ENCODE measurements at regions not wholly inside any gene's neighbourhood (a gene's known extent, or its start where the extent isn't known, plus 50 kb on each side); places are given as distances from the start of the nearest gene placed in this dataset.

DNA sequence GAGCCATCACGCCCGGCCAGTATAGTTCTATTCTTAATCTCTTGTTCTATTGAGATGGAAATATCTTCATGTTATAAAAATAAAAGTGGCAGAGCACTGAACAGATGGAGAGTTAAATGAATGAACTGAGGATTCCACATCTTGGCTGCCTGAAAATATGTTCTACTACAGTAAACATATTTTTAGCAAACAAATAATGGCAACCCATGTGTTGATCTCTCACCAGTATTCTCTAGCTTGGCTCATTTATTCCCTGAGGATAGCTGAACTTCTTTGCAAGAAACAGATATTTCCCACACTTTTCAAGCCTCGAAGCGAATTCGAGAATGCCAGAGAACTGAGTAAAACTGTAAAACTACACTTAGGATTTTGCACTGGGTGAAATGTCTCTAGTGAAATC, 58.9 kb downstream of the DIRAS3 start:
- Mint-ChIP-seq H3K9me3 (no peaks in the 10 kb centered on the region), H3K4me3 (no peak overlapping the region), H3K27ac (no peak overlapping the region), H3K27me3 (no peaks in the 10 kb centered on the region), H3K4me1 (ENCODE audit: low read depth in 2 of 2) (no peaks in the 10 kb centered on the region), H3K36me3 (no peaks in the 10 kb centered on the region)
- DNase-seq (ENCODE audit: low spot score) = no peak
- no peak for ATAC-seq

DNA sequence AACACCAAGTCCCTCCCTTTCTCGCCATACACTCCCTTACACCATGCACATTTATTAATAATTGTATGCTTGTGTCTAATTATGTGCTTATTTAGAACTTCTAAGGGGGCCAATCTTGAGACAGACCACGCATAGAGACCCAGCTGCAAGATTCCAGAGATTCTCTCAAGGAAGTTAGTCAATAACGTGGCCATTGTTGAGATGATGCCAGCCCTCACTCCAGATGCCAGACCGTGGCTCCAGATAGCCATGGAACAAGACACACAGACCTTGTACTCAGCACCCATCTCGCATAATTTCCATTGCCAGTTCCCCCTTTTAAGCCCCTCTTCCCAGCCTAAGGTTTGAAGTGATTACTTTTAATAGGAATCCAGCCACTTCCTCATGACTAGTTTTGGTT, 62.4 kb downstream of the DIRAS3 start:
- no peak for DNase-seq (ENCODE audit: low spot score)
- ATAC-seq = no peak
- Mint-ChIP-seq H3K36me3 (no peaks in the 10 kb centered on the region), H3K9me3 (no peaks in the 10 kb centered on the region), H3K27ac (no peak overlapping the region), H3K4me1 (ENCODE audit: low read depth in 2 of 2) (no peaks in the 10 kb centered on the region), H3K27me3 (no peaks in the 10 kb centered on the region), H3K4me3 (no peak overlapping the region)

DNA sequence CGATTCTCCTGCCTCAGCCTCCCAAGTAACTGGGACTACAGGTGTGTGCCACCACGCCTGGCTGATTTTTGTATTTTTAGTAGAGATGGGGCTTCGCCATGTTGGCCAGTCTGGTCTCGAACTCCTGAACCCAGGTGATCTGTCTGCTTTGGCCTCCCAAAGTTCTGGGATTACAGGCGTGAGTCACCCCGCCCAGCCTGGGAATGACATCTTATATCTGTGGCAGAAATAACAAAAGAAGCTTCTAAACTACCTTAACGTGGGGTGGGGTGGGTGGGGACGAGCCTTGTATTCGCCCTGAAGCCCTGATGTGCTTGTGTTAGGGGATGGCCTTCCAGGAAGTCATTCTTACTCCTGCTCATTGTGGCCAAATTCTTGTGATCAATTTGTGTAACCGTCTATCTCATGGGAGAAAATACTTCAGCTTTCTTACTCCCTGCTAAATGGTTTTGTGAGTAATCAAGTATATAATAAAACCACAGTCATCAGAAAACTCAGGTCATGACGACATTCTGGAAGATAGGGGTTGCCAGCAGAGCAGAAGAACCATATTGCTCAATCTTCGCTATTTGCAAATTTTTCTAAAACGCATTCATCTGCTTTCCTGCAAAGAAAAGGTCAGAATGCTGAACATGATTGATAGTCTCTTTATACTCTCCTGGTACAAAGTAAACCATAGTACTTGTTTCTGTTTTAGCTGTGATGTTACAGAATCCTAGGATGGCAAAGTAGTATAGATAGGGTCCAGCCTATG, 63.2 kb downstream of the DIRAS3 start:
- Mint-ChIP-seq H3K9me3 (no peaks in the 10 kb centered on the region), H3K4me1 (ENCODE audit: low read depth in 2 of 2) (no peaks in the 10 kb centered on the region), H3K4me3 (no peak overlapping the region), H3K36me3 (no peaks in the 10 kb centered on the region), H3K27ac (no peak overlapping the region), H3K27me3 (no peaks in the 10 kb centered on the region)
- no peak for DNase-seq (ENCODE audit: low spot score)
- ATAC-seq = no peak

DNA sequence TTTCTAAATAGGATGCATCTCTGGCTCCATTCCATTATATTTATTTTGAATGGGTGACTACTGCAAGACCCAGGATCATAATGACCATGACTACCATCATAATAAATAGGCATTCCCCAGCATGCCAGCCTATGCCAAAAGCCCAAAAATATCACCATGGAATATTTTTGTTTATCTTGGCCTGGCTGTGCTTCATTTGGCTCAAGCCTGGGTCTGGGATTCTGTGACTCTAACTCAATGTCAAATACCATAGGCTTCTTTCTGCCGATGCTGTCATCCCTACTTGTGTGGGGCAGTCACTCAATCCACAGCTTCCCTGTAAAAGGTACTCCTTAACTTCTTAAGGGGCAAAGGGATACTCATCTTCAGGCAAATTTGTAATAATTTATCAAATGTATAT, 66.6 kb downstream of the DIRAS3 start:
- no peaks in the 10 kb centered on the region for H3K36me3 Mint-ChIP-seq
- H3K9me3 Mint-ChIP-seq = no peaks in the 10 kb centered on the region
- DNase-seq (ENCODE audit: low spot score) (no peak), ATAC-seq (no peak)
- no peak overlapping the region for H3K4me3 Mint-ChIP-seq
- no peak overlapping the region for H3K27ac Mint-ChIP-seq
- H3K27me3 Mint-ChIP-seq = no peaks in the 10 kb centered on the region
- no peaks in the 10 kb centered on the region for H3K4me1 Mint-ChIP-seq (ENCODE audit: low read depth in 2 of 2)

DNA sequence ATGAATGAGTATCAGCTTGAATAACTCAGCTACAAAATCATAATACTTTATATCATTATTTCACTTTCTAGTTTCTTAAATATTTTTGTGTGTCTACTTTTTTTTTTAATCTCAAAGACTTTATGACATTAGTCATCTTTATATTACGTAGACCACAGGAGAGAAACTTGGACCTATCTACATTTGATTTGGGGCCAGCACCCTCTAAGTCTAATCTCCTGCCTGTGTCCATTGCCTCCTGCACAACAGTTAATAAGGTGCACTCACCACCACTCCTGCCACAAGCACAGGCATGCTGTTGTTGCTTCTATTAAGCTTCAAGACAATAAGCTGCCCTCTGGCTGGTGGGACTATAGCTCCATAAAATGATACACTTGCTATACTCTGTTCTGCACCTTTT, 70.4 kb downstream of the DIRAS3 start:
- no peak overlapping the region for H3K4me3 Mint-ChIP-seq
- no peak for DNase-seq (ENCODE audit: low spot score)
- no peaks in the 10 kb centered on the region for H3K4me1 Mint-ChIP-seq (ENCODE audit: low read depth in 2 of 2)
- H3K9me3 Mint-ChIP-seq = no peaks in the 10 kb centered on the region
- H3K27ac Mint-ChIP-seq = no peak overlapping the region
- H3K36me3 Mint-ChIP-seq = no peaks in the 10 kb centered on the region
- no peak for ATAC-seq
- H3K27me3 Mint-ChIP-seq = peaks cover 0 to 2% of the 10 kb centered on the region in 2 donors

DNA sequence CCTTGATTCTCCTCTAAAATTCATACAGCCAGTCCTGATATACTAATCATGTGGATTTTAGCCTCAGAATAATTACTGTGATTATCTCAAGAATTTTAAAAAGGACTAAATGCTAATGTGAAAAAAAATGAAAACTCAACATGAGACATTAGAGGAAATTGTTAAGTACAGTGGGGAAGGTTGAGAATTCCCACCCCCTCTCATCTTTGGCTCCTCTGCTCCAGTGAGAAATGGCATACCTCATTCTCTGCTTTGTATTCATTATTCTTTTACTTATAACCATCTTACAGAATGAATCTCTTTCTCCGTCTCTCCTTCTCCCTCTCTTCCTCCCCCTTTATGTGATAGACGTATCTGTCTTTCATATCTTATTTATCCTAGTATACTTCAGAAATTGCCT, 70.9 kb downstream of the DIRAS3 start:
- no peak for DNase-seq (ENCODE audit: low spot score)
- H3K9me3 Mint-ChIP-seq = no peaks in the 10 kb centered on the region
- ATAC-seq = no peak
- H3K4me3 Mint-ChIP-seq = no peak overlapping the region
- H3K36me3 Mint-ChIP-seq = no peaks in the 10 kb centered on the region
- H3K27ac Mint-ChIP-seq = no peak overlapping the region
- H3K27me3 Mint-ChIP-seq = peaks cover 0 to 2% of the 10 kb centered on the region in 2 donors
- no peaks in the 10 kb centered on the region for H3K4me1 Mint-ChIP-seq (ENCODE audit: low read depth in 2 of 2)

DNA sequence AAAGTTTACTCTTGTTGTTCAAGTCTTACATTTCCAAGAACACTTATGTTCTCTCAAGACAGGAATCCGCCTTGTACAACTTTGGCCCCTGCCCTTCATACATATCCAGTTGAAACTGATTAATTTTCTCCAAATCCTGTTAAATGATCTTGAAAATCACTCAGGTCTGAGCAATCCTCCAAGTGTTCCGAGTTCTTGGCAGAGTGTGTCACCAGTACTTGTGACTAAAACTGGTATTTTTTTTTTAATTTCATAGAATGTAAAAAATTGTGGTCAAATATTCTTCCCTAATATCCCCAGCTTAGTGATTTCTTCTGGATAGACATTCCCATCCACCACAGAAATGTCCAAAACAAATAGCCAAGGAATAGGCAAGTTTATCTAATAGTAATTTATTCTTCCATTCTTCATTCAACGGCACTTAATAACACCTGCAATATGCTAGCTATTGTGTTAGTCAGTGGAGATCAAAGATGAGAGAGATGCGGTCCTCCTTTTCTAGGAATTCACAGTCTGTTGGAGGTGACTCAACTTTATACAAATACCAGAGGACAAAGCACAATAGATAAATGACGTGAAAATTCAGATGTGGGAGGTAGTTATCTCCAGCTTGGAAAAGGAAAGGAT, 71.4 kb downstream of the DIRAS3 start:
- Mint-ChIP-seq H3K9me3 (no peaks in the 10 kb centered on the region), H3K4me1 (ENCODE audit: low read depth in 2 of 2) (no peaks in the 10 kb centered on the region), H3K27ac (no peak overlapping the region), H3K36me3 (no peaks in the 10 kb centered on the region), H3K4me3 (no peak overlapping the region), H3K27me3 (peaks cover 0 to 2% of the 10 kb centered on the region in 2 donors)
- DNase-seq (ENCODE audit: low spot score) (no peak), ATAC-seq (no peak)

DNA sequence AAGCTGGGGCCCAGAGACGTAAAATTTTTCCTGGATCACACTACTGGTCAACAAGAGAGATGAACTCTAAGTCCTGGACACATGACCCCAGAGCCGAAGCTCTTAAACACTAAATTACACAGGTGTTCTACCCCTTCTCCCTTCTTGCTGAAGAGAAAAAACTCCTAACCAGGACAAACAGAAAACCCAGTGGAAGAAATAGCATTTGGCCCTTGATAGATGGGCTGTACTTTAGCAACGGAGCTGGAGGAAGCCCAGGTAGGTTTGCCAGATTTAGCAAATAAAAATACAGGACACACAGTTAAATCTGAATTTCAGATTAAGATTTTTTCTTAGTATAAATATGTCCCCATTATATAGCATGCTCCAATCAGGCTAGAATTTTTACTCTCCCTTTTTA, 72.7 kb downstream of the DIRAS3 start:
- H3K27ac Mint-ChIP-seq = no peak overlapping the region
- H3K36me3 Mint-ChIP-seq = no peaks in the 10 kb centered on the region

DNA sequence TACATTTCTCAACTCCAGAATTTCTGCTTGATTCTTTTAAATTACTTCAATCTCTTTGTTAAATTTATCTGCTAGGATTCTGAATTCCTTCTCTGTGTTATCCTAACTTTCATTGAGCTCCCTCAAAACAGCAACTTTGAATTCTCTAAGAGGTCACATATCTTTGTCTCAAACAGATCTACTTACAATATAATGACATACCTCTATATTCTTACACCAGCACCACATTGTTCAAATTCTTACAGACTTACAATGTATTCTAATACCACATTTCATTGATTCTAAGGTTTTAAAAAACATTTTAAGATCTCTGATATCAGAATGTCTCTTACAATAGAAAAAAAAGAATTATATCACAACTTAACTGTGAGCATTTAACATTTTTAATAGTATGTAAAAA, 77.4 kb downstream of the DIRAS3 start:
- Mint-ChIP-seq H3K9me3 (peaks cover 5% of the 10 kb centered on the region), H3K27ac (no peak overlapping the region), H3K4me1 (ENCODE audit: low read depth in 2 of 2) (no peaks in the 10 kb centered on the region), H3K27me3 (peaks cover 0 to 6% of the 10 kb centered on the region in 2 donors), H3K36me3 (no peaks in the 10 kb centered on the region), H3K4me3 (no peak overlapping the region)
- DNase-seq (ENCODE audit: low spot score) = no peak
- ATAC-seq = no peak

More for the DNA sequence above, 72.7 kb downstream of the DIRAS3 start:
- no peak for ATAC-seq
- Mint-ChIP-seq H3K4me1 (ENCODE audit: low read depth in 2 of 2) (no peaks in the 10 kb centered on the region), H3K9me3 (no peaks in the 10 kb centered on the region), H3K4me3 (no peak overlapping the region), H3K27me3 (peaks cover 0 to 2% of the 10 kb centered on the region in 2 donors)
- DNase-seq (ENCODE audit: low spot score) = no peak

DNA sequence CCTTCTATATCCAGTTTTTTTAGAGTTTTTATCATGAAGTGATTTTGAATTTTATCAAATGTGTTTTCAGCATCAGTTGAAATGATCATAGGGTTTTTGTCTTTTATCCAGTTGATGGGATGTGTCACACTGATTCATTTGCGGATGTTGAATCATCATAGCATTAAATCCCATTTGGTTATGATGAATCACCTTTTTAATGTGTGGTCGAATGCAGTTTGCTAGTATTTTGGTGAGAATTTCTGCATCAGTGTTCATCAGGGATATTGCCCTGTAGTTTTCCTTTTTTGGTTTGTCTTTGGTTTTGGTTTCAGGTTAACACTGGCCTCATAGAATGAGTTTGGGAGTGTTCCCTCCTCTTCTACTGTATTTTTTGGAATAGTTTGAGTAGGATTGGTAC, 80.3 kb downstream of the DIRAS3 start:
- H3K4me3 Mint-ChIP-seq = no peak overlapping the region
- no peak for ATAC-seq
- no peak overlapping the region for H3K27ac Mint-ChIP-seq
- H3K27me3 Mint-ChIP-seq = peaks cover 0 to 6% of the 10 kb centered on the region in 2 donors
- H3K4me1 Mint-ChIP-seq (ENCODE audit: low read depth in 2 of 2) = no peaks in the 10 kb centered on the region
- H3K36me3 Mint-ChIP-seq = no peaks in the 10 kb centered on the region
- DNase-seq (ENCODE audit: low spot score) = no peak
- peaks cover 5% of the 10 kb centered on the region for H3K9me3 Mint-ChIP-seq

DNA sequence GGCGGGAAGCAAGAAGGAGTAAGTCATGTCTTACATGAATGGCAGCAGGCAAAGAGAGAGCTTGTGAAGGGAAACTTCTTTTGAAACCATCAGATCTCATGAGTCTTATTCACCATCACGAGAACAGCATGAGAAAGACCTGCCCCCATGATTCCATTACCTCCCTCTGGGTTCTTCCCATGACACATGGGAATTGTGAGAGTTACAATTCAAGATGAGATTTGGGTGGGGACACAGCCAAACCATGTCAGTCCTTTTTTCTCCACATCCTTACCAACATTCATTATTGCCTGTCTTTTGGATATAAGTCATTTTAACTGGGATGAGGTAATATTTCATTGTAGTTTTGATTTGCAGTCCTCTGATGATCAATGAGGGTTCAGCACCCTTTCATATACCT, 81.0 kb downstream of the DIRAS3 start:
- Mint-ChIP-seq H3K9me3 (peaks cover 5% of the 10 kb centered on the region), H3K4me1 (ENCODE audit: low read depth in 2 of 2) (no peaks in the 10 kb centered on the region), H3K4me3 (no peak overlapping the region), H3K27ac (no peak overlapping the region), H3K36me3 (no peaks in the 10 kb centered on the region), H3K27me3 (peaks cover 0 to 6% of the 10 kb centered on the region in 2 donors)
- no peak for ATAC-seq
- no peak for DNase-seq (ENCODE audit: low spot score)

DNA sequence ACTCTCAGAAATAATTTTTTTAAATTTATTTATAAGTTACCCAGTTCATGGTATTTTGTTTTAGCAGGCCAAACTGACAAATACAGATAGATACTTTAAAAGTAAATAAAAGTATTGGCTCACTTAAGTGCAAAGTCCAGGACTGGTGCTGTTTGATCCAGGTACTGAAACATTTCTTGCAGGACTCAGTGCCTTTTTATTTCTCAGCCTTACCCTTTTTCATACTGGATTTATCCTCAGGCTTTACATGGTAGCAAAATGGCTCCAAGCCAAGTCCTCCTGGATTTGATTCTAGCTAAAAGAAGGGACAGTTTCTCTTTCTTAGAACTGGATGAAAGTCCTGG, 83.8 kb downstream of the DIRAS3 start:
- Mint-ChIP-seq H3K36me3 (no peaks in the 10 kb centered on the region), H3K9me3 (peaks cover 8% of the 10 kb centered on the region), H3K4me3 (no peak overlapping the region), H3K27ac (no peak overlapping the region), H3K4me1 (ENCODE audit: low read depth in 2 of 2) (no peaks in the 10 kb centered on the region), H3K27me3 (peaks cover 0 to 6% of the 10 kb centered on the region in 2 donors)
- ATAC-seq (no peak), DNase-seq (ENCODE audit: low spot score) (no peak)

DNA sequence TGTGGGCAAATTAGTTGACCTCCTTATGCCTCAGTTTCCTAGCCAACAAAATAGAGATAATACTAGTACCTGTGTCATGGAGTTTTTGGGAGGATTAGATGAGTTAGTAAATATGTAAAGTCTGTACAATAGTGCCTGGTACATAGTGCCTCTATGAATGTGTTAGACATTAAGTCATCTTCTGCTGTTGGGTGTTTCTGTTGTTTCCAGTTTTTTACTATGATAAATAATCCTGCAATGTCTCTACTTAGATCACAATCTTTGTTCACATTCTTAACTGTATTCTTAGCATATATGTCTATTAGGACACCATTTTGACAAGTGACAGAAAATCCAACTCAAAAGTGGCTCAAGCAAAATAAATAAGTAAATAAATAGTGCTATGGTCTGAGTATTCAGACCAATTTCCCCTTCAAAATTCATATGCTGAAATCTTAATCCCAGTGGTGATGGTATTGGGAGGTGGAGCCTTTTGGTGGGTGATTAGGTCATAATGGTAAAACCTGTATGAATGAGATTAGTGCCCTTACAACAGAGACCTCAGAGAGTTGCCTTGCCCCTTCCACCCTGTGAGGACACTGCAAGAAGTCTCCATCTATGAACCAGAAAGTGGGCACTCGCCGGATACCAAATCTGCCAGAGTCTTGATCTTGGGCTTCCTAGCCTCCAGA, 84.3 kb downstream of the DIRAS3 start:
- H3K27ac Mint-ChIP-seq = no peak overlapping the region
- ATAC-seq = no peak
- no peak for DNase-seq (ENCODE audit: low spot score)
- no peaks in the 10 kb centered on the region for H3K4me1 Mint-ChIP-seq (ENCODE audit: low read depth in 2 of 2)
- no peaks in the 10 kb centered on the region for H3K36me3 Mint-ChIP-seq
- H3K4me3 Mint-ChIP-seq = no peak overlapping the region
- peaks cover 0 to 6% of the 10 kb centered on the region in 2 donors for H3K27me3 Mint-ChIP-seq
- H3K9me3 Mint-ChIP-seq = peaks cover 8% of the 10 kb centered on the region

DNA sequence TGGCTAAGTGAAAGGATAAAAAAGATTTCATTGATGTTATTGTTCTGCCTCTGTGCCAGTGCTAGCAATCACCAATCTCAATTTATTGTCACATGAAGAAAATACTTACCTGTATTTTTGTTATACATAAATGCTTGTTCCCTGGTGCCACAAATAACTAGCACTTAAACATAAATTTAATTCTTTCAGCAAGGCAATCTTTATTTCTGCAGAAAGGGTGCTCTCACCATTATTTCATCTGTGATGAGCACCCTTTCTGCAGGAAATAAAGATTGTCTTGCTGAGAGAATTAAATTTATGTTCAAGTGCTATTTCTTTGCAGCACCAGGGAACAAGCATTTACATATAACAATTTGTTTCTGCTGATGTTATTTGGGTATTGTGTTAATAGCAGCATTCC, 87.2 kb downstream of the DIRAS3 start:
- H3K27ac Mint-ChIP-seq = no peak overlapping the region

More for the DNA sequence above, 87.2 kb downstream of the DIRAS3 start:
- Mint-ChIP-seq H3K4me3 (no peak overlapping the region), H3K36me3 (no peaks in the 10 kb centered on the region), H3K4me1 (ENCODE audit: low read depth in 2 of 2) (no peaks in the 10 kb centered on the region), H3K9me3 (peaks cover 3% of the 10 kb centered on the region), H3K27me3 (peaks cover 0 to 6% of the 10 kb centered on the region in 2 donors)
- ATAC-seq (no peak), DNase-seq (ENCODE audit: low spot score) (no peak)
